ENCODE measurements at regions not wholly inside any gene's neighbourhood (a gene's known extent, or its start where the extent isn't known, plus 50 kb on each side); places are given as distances from the start of the nearest gene placed in this dataset.

- TF ChIP-seq CTCF (IDR thresholded peaks at IDR 0.05) (no peak), SIN3A (IDR thresholded peaks at IDR 0.05; ENCODE audit: borderline replicate concordance, insufficient read depth, low read depth, low read length) (no peak), TCF7L2 (IDR thresholded peaks at IDR 0.05; ENCODE audit: low read depth, low read length) (no peak), REST (IDR thresholded peaks at IDR 0.05; ENCODE audit: insufficient read depth in 1 of 2, low read depth in 2 of 2, low read length in 1 of 2) (no peak), POLR2AphosphoS5 (IDR thresholded peaks at IDR 0.05; ENCODE audit: low read depth, low read length) (no peak)
- ChIA-PET POLR2A (no interaction called here), CTCF (no interaction called here)
- BruUV-seq (replicated peaks), result no TSS peak
- in situ Hi-C loops (cut with HindIII; ENCODE audit: low pct_unique_long_range_greater_than_20kb, low sequenced_read_pairs), result no loop called here
- H3K4me1 ChIP-seq (ENCODE audit: control insufficient read depth, insufficient read depth, low read length), result no peaks in the 10 kb centered on the region
- H3K27me3 ChIP-seq (ENCODE audit: control insufficient read depth, insufficient read depth, low read length), result no peaks in the 10 kb centered on the region
- no peak overlapping the region for H3K27ac ChIP-seq (ENCODE audit: low read length)
- ATAC-seq (no peak), DNase-seq (ENCODE audit: low read depth, low spot score) (no peak)
- no peak overlapping the region for H3K4me3 ChIP-seq (ENCODE audit: low read depth in 2 of 2, low read length in 2 of 2)
- no peaks in the 10 kb centered on the region for H3K9me3 ChIP-seq (ENCODE audit: control insufficient read depth, insufficient read depth, low read depth, low read length)
- intact Hi-C loops (cut with micrococcal nuclease; ENCODE audit: unreplicated experiment), result no loop called here
- no peaks in the 10 kb centered on the region for H3K36me3 ChIP-seq (ENCODE audit: control insufficient read depth, insufficient read depth, low read length)
Observed at GRCh38 chr1:59072583-59072947, 224.3 kb upstream of the FGGY start.

- intact Hi-C loops (cut with micrococcal nuclease; ENCODE audit: unreplicated experiment) (no loop called here), in situ Hi-C loops (cut with HindIII; ENCODE audit: low pct_unique_long_range_greater_than_20kb, low sequenced_read_pairs) (no loop called here)
- Histone ChIP-seq H3K36me3 (ENCODE audit: control insufficient read depth, insufficient read depth, low read length) (no peaks in the 10 kb centered on the region), H3K4me1 (ENCODE audit: control insufficient read depth, insufficient read depth, low read length) (no peaks in the 10 kb centered on the region), H3K9me3 (ENCODE audit: control insufficient read depth, insufficient read depth, low read depth, low read length) (no peaks in the 10 kb centered on the region), H3K27ac (ENCODE audit: low read length) (no peak overlapping the region), H3K27me3 (ENCODE audit: control insufficient read depth, insufficient read depth, low read length) (no peaks in the 10 kb centered on the region), H3K4me3 (ENCODE audit: low read depth in 2 of 2, low read length in 2 of 2) (no peak overlapping the region)
- DNase-seq (ENCODE audit: low read depth, low spot score) (no peak), ATAC-seq (no peak)
- ChIA-PET POLR2A (no interaction called here), CTCF (no interaction called here)
- no TSS peak for BruUV-seq (replicated peaks)
- TF ChIP-seq REST (IDR thresholded peaks at IDR 0.05; ENCODE audit: insufficient read depth in 1 of 2, low read depth in 2 of 2, low read length in 1 of 2), result no peak
- TF ChIP-seq POLR2AphosphoS5 (IDR thresholded peaks at IDR 0.05; ENCODE audit: low read depth, low read length), result no peak
- no peak for TF ChIP-seq CTCF (IDR thresholded peaks at IDR 0.05)
- TF ChIP-seq TCF7L2 (IDR thresholded peaks at IDR 0.05; ENCODE audit: low read depth, low read length), result no peak
- no peak for TF ChIP-seq SIN3A (IDR thresholded peaks at IDR 0.05; ENCODE audit: borderline replicate concordance, insufficient read depth, low read depth, low read length)
Observed at GRCh38 chr1:59074598-59074997, 222.3 kb upstream of the FGGY start.
